A549 (cell line): ENCODE measurements at regions not wholly inside any gene's neighbourhood (a gene's known extent, or its start where the extent isn't known, plus 50 kb on each side); places are given as distances from the start of the nearest gene placed in this dataset.

ENCODE experiments used
- ATAC-seq, 2 experiments: fragments of 200-7000 bp in 1 of 2; fragments of >200 bp in 1 of 2; cut with Nextera tagmentation in 1 of 2; cut with Tn5 transposase in 1 of 2; 3 replicates each; pipeline versions ENCODE4 v1.8.0 to v1.9.1; 2018 to 2020; ENCODE audit warnings: mild to moderate bottlenecking in 1 of 2, moderate library complexity in 1 of 2
- CTCF ChIA-PET: fragments of 300-600 bp; sonication (Branson Sonifier 250); formaldehyde crosslinking; extraction: SDS; loops from one replicate; lab custom pipeline; 2021; ENCODE audit warnings: antibody characterized with exemption, inconsistent platforms; lab: Yijun Ruan, JAX
- POLR2A ChIA-PET: fragments of 350-600 bp; formaldehyde crosslinking; extraction: SDS; loops from one replicate; lab custom pipeline; 2021; ENCODE audit warnings: antibody characterized with exemption, inconsistent platforms; lab: Yijun Ruan, JAX
- DNase-seq, 2 experiments: peaks; one replicate each; pipeline versions ENCODE4 v3.0.0 to v3.0.0-alpha.2; 2011 to 2016; ENCODE audit warnings: low read depth in 1 of 2, low spot score in 1 of 2
- FAIRE-seq: peaks from 2 replicates; lab custom pipeline; 2011; peaks lifted over from hg19 to GRCh38; lab: Jason Lieb, UNC
- H3K27ac ChIP-seq, 2 experiments: fragments of >200 bp; sonication (Bioruptor Twin); formaldehyde crosslinking; 3 replicates each; pipeline ENCODE4 v1.5.1; 2016 to 2017
- H3K4me1 ChIP-seq: fragments of >200 bp; sonication (Bioruptor Twin); formaldehyde crosslinking; 3 replicates; pipeline ENCODE4 v1.6.1; 2016
- H3K4me2 ChIP-seq: fragments of >200 bp; sonication (Bioruptor Twin); formaldehyde crosslinking; 3 replicates; pipeline ENCODE4 v1.6.1; 2016
- H3K4me3 ChIP-seq: fragments of >200 bp; sonication (Bioruptor Twin); formaldehyde crosslinking; 3 replicates; pipeline ENCODE4 v1.5.1; 2016
- H3K9me3 ChIP-seq: fragments of >200 bp; sonication (Bioruptor Twin); formaldehyde crosslinking; 3 replicates; pipeline ENCODE4 v1.6.1; 2016
- BHLHE40 ChIP-seq: IDR thresholded peaks from 2 replicates; pipeline ENCODE4 v1.6.1; 2012; ENCODE audit warnings: low read depth, low read length, inconsistent platforms
- CBX8 ChIP-seq: fragments of 200-600 bp; sonication (generic); IDR thresholded peaks from 2 replicates; pipeline ENCODE4 v1.6.1; 2016
- EHMT2 ChIP-seq: fragments of 200-600 bp; sonication (generic); IDR thresholded peaks from 2 replicates; pipeline ENCODE4 v1.6.1; 2016; ENCODE audit warnings: antibody characterized with exemption, low read depth, mild to moderate bottlenecking, moderate library complexity
- ESRRA ChIP-seq: fragments of 150-350 bp; IDR thresholded peaks from 2 replicates; pipeline ENCODE4 v1.6.1; 2014; ENCODE audit warnings: mild to moderate bottlenecking, low read length, borderline replicate concordance
- HOXA7 ChIP-seq: fragments of 250-450 bp; sonication (Bioruptor Pico); IDR thresholded peaks from 2 replicates; pipeline ENCODE4 v1.5.0; 2020; ENCODE audit warnings: mild to moderate bottlenecking, moderate library complexity
- JUN ChIP-seq, 2 experiments: fragments of >200 bp; sonication (Bioruptor Twin); formaldehyde crosslinking; IDR thresholded peaks; 2 replicates in 1 of 2; 3 replicates in 1 of 2; pipeline ENCODE4 v1.6.1; 2016 to 2017
- JUNB ChIP-seq: fragments of >200 bp; sonication (Bioruptor Twin); formaldehyde crosslinking; IDR thresholded peaks from 2 replicates; pipeline ENCODE4 v1.6.1; 2016
- MAZ ChIP-seq: fragments of 150-350 bp; IDR thresholded peaks from 2 replicates; pipeline ENCODE4 v1.6.1; 2014; ENCODE audit warnings: antibody characterized with exemption, low read depth, low read length, borderline replicate concordance
- MYC ChIP-seq: IDR thresholded peaks from 2 replicates; pipeline ENCODE4 v1.6.1; 2012; ENCODE audit warnings: mild to moderate bottlenecking, inconsistent platforms, low read length, improper control_type of control experiment, borderline replicate concordance
- POLR2A ChIP-seq: IDR thresholded peaks from 2 replicates; pipeline ENCODE4 v1.6.1; 2012; ENCODE audit warnings: mild to moderate bottlenecking, low read length
- RAD21 ChIP-seq, 2 experiments: fragments of >200 bp in 1 of 2; sonication (Bioruptor Twin) in 1 of 2; formaldehyde crosslinking in 1 of 2; IDR thresholded peaks in 1 of 2; conservative IDR thresholded peaks in 1 of 2; 2 replicates in 1 of 2; 3 replicates in 1 of 2; pipeline ENCODE4 v1.6.1; 2012 to 2018; ENCODE audit warnings: inconsistent platforms in 1 of 2
- SMC3 ChIP-seq: fragments of >200 bp; sonication (Bioruptor Twin); formaldehyde crosslinking; IDR thresholded peaks from 3 replicates; pipeline ENCODE4 v1.6.1; 2018; ENCODE audit warnings: inconsistent platforms
- SREBF2 ChIP-seq: fragments of 450-650 bp; IDR thresholded peaks from 2 replicates; pipeline ENCODE4 v1.6.1; 2014; ENCODE audit warnings: mild to moderate bottlenecking, moderate library complexity
- WGBS: methylation state at CpG from one replicate; pipeline ENCODE4 v1.1.6; 2017; ENCODE audit errors: missing lambda C conversion rate; 5-methylcytosine and 5-hydroxymethylcytosine counted together
- TF ChIP-seq, protein P1 (sequence below): fragments of 200-600 bp; sonication (generic); IDR thresholded peaks from 2 replicates; pipeline ENCODE4 v1.6.1; 2016; ENCODE audit warnings: antibody characterized with exemption, mild to moderate bottlenecking, moderate library complexity
- TF ChIP-seq, protein P2 (sequence below): fragments of 250-450 bp; sonication (Bioruptor Pico); IDR thresholded peaks from 2 replicates; pipeline ENCODE4 v1.5.0; 2021; ENCODE audit warnings: mild to moderate bottlenecking, moderate library complexity, borderline replicate concordance
- TF ChIP-seq, protein P3 (sequence below): fragments of >200 bp; sonication (Bioruptor Twin); formaldehyde crosslinking; IDR thresholded peaks from 3 replicates; pipeline ENCODE4 v1.6.1; 2016
- TF ChIP-seq, protein P4 (sequence below): IDR thresholded peaks from 2 replicates; pipeline ENCODE4 v1.6.1; 2012; ENCODE audit warnings: low read depth, borderline replicate concordance
- TF ChIP-seq, protein P5 (sequence below): fragments of 150-350 bp; IDR thresholded peaks from 2 replicates; pipeline ENCODE4 v1.6.1; 2014; ENCODE audit warnings: low read depth, mild to moderate bottlenecking, low read length
- TF ChIP-seq, protein P6 (sequence below): IDR thresholded peaks from 2 replicates; pipeline ENCODE4 v1.6.1; 2012

DNA sequence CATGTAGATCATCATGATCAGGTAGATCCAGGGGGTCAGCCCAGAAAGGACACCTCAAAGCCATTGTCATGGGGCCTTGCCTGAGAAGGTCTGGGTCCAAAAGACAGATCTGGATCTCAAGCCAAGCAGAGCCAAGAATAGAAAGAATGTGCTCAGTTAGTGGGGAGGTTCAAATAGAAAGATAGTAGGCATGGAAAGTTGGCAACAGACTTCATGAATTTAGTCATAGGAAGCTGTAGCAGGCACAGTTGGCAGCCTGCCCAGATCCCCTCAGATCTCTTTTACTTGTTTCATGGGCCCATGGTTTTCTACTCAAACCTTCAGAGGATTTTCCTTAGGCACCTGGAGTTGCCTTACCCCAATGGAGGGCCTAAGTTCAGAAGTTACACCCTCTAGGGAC is 767.0 kb downstream of the SLC4A3 start (continued):
- TF ChIP-seq, protein P1, sequence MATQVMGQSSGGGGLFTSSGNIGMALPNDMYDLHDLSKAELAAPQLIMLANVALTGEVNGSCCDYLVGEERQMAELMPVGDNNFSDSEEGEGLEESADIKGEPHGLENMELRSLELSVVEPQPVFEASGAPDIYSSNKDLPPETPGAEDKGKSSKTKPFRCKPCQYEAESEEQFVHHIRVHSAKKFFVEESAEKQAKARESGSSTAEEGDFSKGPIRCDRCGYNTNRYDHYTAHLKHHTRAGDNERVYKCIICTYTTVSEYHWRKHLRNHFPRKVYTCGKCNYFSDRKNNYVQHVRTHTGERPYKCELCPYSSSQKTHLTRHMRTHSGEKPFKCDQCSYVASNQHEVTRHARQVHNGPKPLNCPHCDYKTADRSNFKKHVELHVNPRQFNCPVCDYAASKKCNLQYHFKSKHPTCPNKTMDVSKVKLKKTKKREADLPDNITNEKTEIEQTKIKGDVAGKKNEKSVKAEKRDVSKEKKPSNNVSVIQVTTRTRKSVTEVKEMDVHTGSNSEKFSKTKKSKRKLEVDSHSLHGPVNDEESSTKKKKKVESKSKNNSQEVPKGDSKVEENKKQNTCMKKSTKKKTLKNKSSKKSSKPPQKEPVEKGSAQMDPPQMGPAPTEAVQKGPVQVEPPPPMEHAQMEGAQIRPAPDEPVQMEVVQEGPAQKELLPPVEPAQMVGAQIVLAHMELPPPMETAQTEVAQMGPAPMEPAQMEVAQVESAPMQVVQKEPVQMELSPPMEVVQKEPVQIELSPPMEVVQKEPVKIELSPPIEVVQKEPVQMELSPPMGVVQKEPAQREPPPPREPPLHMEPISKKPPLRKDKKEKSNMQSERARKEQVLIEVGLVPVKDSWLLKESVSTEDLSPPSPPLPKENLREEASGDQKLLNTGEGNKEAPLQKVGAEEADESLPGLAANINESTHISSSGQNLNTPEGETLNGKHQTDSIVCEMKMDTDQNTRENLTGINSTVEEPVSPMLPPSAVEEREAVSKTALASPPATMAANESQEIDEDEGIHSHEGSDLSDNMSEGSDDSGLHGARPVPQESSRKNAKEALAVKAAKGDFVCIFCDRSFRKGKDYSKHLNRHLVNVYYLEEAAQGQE, result no peak
- TF ChIP-seq JUNB, result no peak
- no peak for TF ChIP-seq HOXA7 (CRISPR knock-in tag)
- TF ChIP-seq, protein P2, sequence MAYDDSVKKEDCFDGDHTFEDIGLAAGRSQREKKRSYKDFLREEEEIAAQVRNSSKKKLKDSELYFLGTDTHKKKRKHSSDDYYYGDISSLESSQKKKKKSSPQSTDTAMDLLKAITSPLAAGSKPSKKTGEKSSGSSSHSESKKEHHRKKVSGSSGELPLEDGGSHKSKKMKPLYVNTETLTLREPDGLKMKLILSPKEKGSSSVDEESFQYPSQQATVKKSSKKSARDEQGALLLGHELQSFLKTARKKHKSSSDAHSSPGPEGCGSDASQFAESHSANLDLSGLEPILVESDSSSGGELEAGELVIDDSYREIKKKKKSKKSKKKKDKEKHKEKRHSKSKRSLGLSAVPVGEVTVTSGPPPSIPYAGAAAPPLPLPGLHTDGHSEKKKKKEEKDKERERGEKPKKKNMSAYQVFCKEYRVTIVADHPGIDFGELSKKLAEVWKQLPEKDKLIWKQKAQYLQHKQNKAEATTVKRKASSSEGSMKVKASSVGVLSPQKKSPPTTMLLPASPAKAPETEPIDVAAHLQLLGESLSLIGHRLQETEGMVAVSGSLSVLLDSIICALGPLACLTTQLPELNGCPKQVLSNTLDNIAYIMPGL, result no peak

DNA sequence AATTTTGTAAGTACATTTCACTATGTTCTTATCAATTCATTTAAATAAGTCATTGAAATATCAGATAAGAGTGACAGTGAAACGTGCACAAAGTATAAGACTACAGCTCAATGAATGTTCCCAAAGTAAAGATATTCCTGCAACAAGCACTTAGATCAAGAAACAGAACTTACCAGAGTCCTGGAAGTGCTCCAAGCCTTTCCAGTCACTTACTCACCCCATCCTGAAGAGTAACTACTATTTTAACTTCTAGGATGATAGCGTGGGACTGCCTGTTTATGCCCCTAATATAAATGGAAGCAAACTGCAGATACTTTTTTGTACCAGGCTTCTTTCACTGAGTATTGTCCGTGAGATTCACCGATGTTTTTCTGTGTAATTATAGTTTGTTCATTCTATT is 768.9 kb downstream of the SLC4A3 start:
- ChIA-PET CTCF (no interaction called here), POLR2A (no interaction called here)
- Histone ChIP-seq H3K4me2 (no peak overlapping the region), H3K4me1 (0 out of 3 replicates have a peak, but pooled peaks cover 4% of the 10 kb centered on the region), H3K9me3 (no peaks in the 10 kb centered on the region), H3K27ac (no peak overlapping the region), H3K4me3 (no peak overlapping the region)
- WGBS, result 44% methylated on average over 4 of the region's 4 CpGs
- DNase-seq, result no peak
- TF ChIP-seq MYC, result no peak
- no peak for TF ChIP-seq JUN (IDR thresholded peaks at IDR 0.05)
- TF ChIP-seq, protein P3, sequence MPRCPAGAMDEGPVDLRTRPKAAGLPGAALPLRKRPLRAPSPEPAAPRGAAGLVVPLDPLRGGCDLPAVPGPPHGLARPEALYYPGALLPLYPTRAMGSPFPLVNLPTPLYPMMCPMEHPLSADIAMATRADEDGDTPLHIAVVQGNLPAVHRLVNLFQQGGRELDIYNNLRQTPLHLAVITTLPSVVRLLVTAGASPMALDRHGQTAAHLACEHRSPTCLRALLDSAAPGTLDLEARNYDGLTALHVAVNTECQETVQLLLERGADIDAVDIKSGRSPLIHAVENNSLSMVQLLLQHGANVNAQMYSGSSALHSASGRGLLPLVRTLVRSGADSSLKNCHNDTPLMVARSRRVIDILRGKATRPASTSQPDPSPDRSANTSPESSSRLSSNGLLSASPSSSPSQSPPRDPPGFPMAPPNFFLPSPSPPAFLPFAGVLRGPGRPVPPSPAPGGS, result no peak
- TF ChIP-seq, protein P4, sequence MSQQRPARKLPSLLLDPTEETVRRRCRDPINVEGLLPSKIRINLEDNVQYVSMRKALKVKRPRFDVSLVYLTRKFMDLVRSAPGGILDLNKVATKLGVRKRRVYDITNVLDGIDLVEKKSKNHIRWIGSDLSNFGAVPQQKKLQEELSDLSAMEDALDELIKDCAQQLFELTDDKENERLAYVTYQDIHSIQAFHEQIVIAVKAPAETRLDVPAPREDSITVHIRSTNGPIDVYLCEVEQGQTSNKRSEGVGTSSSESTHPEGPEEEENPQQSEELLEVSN, result no peak
- TF ChIP-seq HOXA7 (CRISPR knock-in tag), result no peak
- no peak for TF ChIP-seq SMC3
- no peak for TF ChIP-seq RAD21 (conservative IDR thresholded peaks at IDR 0.05 in 1 of 2, IDR thresholded peaks at IDR 0.05 in 1 of 2)
- TF ChIP-seq BHLHE40, result no peak
- no peak for TF ChIP-seq POLR2A
- TF ChIP-seq EHMT2, result no peak
- TF ChIP-seq, protein P5, sequence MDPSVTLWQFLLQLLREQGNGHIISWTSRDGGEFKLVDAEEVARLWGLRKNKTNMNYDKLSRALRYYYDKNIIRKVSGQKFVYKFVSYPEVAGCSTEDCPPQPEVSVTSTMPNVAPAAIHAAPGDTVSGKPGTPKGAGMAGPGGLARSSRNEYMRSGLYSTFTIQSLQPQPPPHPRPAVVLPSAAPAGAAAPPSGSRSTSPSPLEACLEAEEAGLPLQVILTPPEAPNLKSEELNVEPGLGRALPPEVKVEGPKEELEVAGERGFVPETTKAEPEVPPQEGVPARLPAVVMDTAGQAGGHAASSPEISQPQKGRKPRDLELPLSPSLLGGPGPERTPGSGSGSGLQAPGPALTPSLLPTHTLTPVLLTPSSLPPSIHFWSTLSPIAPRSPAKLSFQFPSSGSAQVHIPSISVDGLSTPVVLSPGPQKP, result no peak
- TF ChIP-seq ESRRA, result no peak
- TF ChIP-seq, protein P6, sequence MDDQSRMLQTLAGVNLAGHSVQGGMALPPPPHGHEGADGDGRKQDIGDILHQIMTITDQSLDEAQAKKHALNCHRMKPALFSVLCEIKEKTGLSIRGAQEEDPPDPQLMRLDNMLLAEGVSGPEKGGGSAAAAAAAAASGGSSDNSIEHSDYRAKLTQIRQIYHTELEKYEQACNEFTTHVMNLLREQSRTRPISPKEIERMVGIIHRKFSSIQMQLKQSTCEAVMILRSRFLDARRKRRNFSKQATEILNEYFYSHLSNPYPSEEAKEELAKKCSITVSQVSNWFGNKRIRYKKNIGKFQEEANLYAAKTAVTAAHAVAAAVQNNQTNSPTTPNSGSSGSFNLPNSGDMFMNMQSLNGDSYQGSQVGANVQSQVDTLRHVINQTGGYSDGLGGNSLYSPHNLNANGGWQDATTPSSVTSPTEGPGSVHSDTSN, result no peak
- TF ChIP-seq SREBF2, result no peak
- no peak for TF ChIP-seq CBX8
- TF ChIP-seq MAZ, result no peak
- FAIRE-seq, result no peak
- ATAC-seq, result no peak
